ENCODE measurements at regions not wholly inside any gene's neighbourhood (a gene's known extent, or its start where the extent isn't known, plus 50 kb on each side); places are given as distances from the start of the nearest gene placed in this dataset.

DNA sequence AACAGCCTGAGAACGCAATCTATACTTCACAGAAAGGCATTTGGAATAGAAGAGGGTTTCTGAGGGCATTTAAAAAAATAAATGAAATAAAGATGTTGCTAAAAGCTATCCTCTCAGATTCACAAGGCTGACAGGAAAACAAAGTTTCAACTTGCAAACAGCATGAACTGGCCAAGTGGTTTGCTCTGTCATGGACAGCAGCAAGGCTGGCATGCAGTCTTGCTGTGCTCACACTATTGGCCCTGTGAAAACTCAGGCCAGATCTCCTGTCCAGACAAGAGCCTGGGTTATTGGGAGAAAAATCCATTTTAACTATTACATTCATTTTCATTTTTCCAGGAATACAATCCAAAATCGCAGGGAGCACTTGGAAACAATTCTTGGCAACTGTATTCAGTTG lies 506.2 kb upstream of the SLC35B3 start:
- TF ChIP-seq TAF1 (IDR thresholded peaks at IDR 0.05; ENCODE audit: low read depth), result no peak
- no peak for TF ChIP-seq CEBPB (IDR thresholded peaks at IDR 0.05)
- TF ChIP-seq YY1 (IDR thresholded peaks at IDR 0.05; ENCODE audit: low read depth), result no peak
- no peak for TF ChIP-seq TCF12 (IDR thresholded peaks at IDR 0.05; ENCODE audit: low read depth)
- TF ChIP-seq ZBTB7A (IDR thresholded peaks at IDR 0.05; ENCODE audit: low read depth), result no peak
- no peak for TF ChIP-seq FOXM1 (IDR thresholded peaks at IDR 0.05; ENCODE audit: borderline replicate concordance, low read depth)
- TF ChIP-seq, protein P1, sequence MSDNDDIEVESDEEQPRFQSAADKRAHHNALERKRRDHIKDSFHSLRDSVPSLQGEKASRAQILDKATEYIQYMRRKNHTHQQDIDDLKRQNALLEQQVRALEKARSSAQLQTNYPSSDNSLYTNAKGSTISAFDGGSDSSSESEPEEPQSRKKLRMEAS (IDR thresholded peaks at IDR 0.05), result no peak
- no peak for TF ChIP-seq NFIC (IDR thresholded peaks at IDR 0.05)

DNA sequence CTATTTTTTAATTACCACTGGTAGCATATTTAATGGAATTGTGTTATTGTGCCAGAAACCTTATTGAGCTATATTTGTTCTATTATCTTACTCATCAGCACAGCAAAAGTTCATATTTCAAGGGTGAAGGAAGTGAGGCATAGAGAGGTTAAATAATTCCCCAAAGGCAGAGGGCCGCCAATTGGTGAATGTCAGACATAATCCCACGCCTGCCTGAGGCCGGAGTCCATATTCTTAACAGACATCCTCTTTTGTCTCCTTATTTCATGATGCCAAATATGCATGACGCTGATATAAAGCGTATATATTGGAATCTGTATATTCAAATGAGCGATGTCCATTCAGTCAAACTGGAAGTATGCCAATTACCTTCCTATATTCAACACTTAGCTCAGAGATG lies 505.0 kb upstream of the SLC35B3 start:
- no peak for TF ChIP-seq TAF1 (IDR thresholded peaks at IDR 0.05; ENCODE audit: low read depth)
- TF ChIP-seq EGR1 (IDR thresholded peaks at IDR 0.05), result no peak
- TF ChIP-seq, protein P2, sequence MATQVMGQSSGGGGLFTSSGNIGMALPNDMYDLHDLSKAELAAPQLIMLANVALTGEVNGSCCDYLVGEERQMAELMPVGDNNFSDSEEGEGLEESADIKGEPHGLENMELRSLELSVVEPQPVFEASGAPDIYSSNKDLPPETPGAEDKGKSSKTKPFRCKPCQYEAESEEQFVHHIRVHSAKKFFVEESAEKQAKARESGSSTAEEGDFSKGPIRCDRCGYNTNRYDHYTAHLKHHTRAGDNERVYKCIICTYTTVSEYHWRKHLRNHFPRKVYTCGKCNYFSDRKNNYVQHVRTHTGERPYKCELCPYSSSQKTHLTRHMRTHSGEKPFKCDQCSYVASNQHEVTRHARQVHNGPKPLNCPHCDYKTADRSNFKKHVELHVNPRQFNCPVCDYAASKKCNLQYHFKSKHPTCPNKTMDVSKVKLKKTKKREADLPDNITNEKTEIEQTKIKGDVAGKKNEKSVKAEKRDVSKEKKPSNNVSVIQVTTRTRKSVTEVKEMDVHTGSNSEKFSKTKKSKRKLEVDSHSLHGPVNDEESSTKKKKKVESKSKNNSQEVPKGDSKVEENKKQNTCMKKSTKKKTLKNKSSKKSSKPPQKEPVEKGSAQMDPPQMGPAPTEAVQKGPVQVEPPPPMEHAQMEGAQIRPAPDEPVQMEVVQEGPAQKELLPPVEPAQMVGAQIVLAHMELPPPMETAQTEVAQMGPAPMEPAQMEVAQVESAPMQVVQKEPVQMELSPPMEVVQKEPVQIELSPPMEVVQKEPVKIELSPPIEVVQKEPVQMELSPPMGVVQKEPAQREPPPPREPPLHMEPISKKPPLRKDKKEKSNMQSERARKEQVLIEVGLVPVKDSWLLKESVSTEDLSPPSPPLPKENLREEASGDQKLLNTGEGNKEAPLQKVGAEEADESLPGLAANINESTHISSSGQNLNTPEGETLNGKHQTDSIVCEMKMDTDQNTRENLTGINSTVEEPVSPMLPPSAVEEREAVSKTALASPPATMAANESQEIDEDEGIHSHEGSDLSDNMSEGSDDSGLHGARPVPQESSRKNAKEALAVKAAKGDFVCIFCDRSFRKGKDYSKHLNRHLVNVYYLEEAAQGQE (IDR thresholded peaks at IDR 0.05; ENCODE audit: low read depth), result no peak
- TF ChIP-seq TEAD4 (IDR thresholded peaks at IDR 0.05), result no peak
- TF ChIP-seq, protein P3, sequence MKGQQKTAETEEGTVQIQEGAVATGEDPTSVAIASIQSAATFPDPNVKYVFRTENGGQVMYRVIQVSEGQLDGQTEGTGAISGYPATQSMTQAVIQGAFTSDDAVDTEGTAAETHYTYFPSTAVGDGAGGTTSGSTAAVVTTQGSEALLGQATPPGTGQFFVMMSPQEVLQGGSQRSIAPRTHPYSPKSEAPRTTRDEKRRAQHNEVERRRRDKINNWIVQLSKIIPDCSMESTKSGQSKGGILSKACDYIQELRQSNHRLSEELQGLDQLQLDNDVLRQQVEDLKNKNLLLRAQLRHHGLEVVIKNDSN (IDR thresholded peaks at IDR 0.05), result no peak

DNA sequence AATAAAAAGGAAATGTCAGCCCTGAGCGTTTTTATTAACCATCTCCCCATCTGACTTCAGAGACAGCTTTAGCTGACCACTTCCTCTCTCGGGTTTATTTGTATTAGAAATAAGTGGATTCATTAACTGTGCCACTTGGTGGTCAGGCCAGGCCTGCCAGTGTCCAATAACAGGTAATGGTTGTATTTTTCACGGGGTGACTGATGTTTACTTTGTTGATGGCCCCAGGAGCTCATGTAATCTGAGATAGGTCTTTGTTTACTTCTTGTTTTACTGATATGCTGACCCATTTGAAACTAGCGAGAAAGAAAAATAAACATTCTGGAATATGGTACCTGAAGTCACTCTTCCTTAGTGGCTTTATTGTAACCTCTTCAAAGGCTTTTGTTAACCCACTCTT lies 504.3 kb upstream of the SLC35B3 start:
- no peak for TF ChIP-seq ZBTB7A (IDR thresholded peaks at IDR 0.05; ENCODE audit: low read depth)
- no peak for TF ChIP-seq NFIC (IDR thresholded peaks at IDR 0.05)
- TF ChIP-seq EGR1 (IDR thresholded peaks at IDR 0.05), result no peak
- TF ChIP-seq, protein P3 (IDR thresholded peaks at IDR 0.05), result no peak
- TF ChIP-seq, protein P1 (IDR thresholded peaks at IDR 0.05), result no peak
- TF ChIP-seq TAF1 (IDR thresholded peaks at IDR 0.05; ENCODE audit: low read depth), result no peak
- no peak for TF ChIP-seq CEBPB (IDR thresholded peaks at IDR 0.05)
- TF ChIP-seq, protein P2 (IDR thresholded peaks at IDR 0.05; ENCODE audit: low read depth), result no peak
- TF ChIP-seq TEAD4 (IDR thresholded peaks at IDR 0.05), result no peak
- TF ChIP-seq FOXM1 (IDR thresholded peaks at IDR 0.05; ENCODE audit: borderline replicate concordance, low read depth), result no peak
- TF ChIP-seq YY1 (IDR thresholded peaks at IDR 0.05; ENCODE audit: low read depth), result no peak
- no peak for TF ChIP-seq TCF12 (IDR thresholded peaks at IDR 0.05; ENCODE audit: low read depth)
- TF ChIP-seq RAD21 (IDR thresholded peaks at IDR 0.05; ENCODE audit: low read depth), result no peak
- TF ChIP-seq CREB1 (IDR thresholded peaks at IDR 0.05; ENCODE audit: low read depth), result no peak
- no peak for TF ChIP-seq EP300 (IDR thresholded peaks at IDR 0.05; ENCODE audit: borderline replicate concordance)

DNA sequence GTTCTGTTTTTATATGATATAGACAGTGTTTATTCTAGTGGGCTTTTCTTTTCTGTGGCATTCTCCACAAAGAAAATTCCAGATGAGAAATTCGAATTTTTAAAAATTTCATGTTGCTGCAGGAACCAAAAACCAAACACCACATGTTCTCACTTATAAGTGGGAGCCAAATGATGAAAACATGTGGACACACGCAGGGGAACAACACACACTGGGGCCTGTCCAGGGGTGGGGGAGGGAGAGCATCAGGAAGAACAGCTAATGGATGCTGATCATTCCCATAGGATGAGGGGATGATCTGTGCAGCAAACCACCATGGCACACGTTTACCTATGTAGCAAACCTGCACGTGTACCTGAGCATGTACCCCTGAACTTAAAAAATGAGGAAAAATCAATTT lies 499.0 kb upstream of the SLC35B3 start:
- TF ChIP-seq, protein P1 (IDR thresholded peaks at IDR 0.05), result no peak
- TF ChIP-seq EP300 (IDR thresholded peaks at IDR 0.05; ENCODE audit: borderline replicate concordance) (no peak), RAD21 (IDR thresholded peaks at IDR 0.05; ENCODE audit: low read depth) (no peak), TAF1 (IDR thresholded peaks at IDR 0.05; ENCODE audit: low read depth) (no peak), CREB1 (IDR thresholded peaks at IDR 0.05; ENCODE audit: low read depth) (no peak), TEAD4 (IDR thresholded peaks at IDR 0.05) (no peak), FOXM1 (IDR thresholded peaks at IDR 0.05; ENCODE audit: borderline replicate concordance, low read depth) (no peak), NFIC (IDR thresholded peaks at IDR 0.05) (no peak), CEBPB (IDR thresholded peaks at IDR 0.05) (no peak), YY1 (IDR thresholded peaks at IDR 0.05; ENCODE audit: low read depth) (no peak), TCF12 (IDR thresholded peaks at IDR 0.05; ENCODE audit: low read depth) (no peak), ZBTB7A (IDR thresholded peaks at IDR 0.05; ENCODE audit: low read depth) (no peak), EGR1 (IDR thresholded peaks at IDR 0.05) (no peak)
- TF ChIP-seq, protein P2 (IDR thresholded peaks at IDR 0.05; ENCODE audit: low read depth), result no peak
- TF ChIP-seq, protein P3 (IDR thresholded peaks at IDR 0.05), result no peak

Measured in Ishikawa (cell line).